ENCODE measurements at regions not wholly inside any gene's neighbourhood (a gene's known extent, or its start where the extent isn't known, plus 50 kb on each side); places are given as distances from the start of the nearest gene placed in this dataset.

GRCh38 chr17:74024871-74025531 is 178.5 kb upstream of the RPL38 start:
- Histone ChIP-seq H3K27me3 (ENCODE audit: low read depth, low read length) (peaks cover 7% of the 10 kb centered on the region; the same call in 1 of the 2 replicates), H3K27ac (ENCODE audit: low read length) (no peak overlapping the region), H3K4me2 (ENCODE audit: low read length) (no peak overlapping the region), H3K4me1 (ENCODE audit: low read length) (no peaks in the 10 kb centered on the region), H3K9me3 (ENCODE audit: insufficient read depth, low read length) (no peaks in the 10 kb centered on the region), H4K20me1 (ENCODE audit: insufficient read depth, low read length) (no peaks in the 10 kb centered on the region), H3K9ac (ENCODE audit: low read length) (no peak overlapping the region), H3K4me3 (ENCODE audit: low read length) (no peak overlapping the region), H3K79me2 (ENCODE audit: low read length) (no peaks in the 10 kb centered on the region), H3K36me3 (replicated peaks; ENCODE audit: low read depth, low read length) (no peaks in the 10 kb centered on the region), H2AFZ (ENCODE audit: low read depth, low read length) (no peak overlapping the region)
- TF ChIP-seq, protein P1, sequence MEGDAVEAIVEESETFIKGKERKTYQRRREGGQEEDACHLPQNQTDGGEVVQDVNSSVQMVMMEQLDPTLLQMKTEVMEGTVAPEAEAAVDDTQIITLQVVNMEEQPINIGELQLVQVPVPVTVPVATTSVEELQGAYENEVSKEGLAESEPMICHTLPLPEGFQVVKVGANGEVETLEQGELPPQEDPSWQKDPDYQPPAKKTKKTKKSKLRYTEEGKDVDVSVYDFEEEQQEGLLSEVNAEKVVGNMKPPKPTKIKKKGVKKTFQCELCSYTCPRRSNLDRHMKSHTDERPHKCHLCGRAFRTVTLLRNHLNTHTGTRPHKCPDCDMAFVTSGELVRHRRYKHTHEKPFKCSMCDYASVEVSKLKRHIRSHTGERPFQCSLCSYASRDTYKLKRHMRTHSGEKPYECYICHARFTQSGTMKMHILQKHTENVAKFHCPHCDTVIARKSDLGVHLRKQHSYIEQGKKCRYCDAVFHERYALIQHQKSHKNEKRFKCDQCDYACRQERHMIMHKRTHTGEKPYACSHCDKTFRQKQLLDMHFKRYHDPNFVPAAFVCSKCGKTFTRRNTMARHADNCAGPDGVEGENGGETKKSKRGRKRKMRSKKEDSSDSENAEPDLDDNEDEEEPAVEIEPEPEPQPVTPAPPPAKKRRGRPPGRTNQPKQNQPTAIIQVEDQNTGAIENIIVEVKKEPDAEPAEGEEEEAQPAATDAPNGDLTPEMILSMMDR (IDR thresholded peaks at IDR 0.05; ENCODE audit: low read depth, low read length), result no peak
- TF ChIP-seq EZH2phosphoT487 (IDR thresholded peaks at IDR 0.05; ENCODE audit: low read depth), result no peak

- H3K79me2 ChIP-seq (ENCODE audit: low read length), result no peaks in the 10 kb centered on the region
- no peaks in the 10 kb centered on the region for H4K20me1 ChIP-seq (ENCODE audit: insufficient read depth, low read length)
- H3K9ac ChIP-seq (ENCODE audit: low read length), result no peak overlapping the region
- no peaks in the 10 kb centered on the region for H3K9me3 ChIP-seq (ENCODE audit: insufficient read depth, low read length)
- H3K36me3 ChIP-seq (replicated peaks; ENCODE audit: low read depth, low read length), result no peaks in the 10 kb centered on the region
- no peak overlapping the region for H2AFZ ChIP-seq (ENCODE audit: low read depth, low read length)
- H3K4me3 ChIP-seq (ENCODE audit: low read length), result no peak overlapping the region
- H3K4me2 ChIP-seq (ENCODE audit: low read length), result no peak overlapping the region
- H3K27ac ChIP-seq (ENCODE audit: low read length), result no peak overlapping the region
- H3K27me3 ChIP-seq (ENCODE audit: low read depth, low read length), result peaks cover 9% of the 10 kb centered on the region; the same call in 1 of the 2 replicates
- TF ChIP-seq EZH2phosphoT487 (IDR thresholded peaks at IDR 0.05; ENCODE audit: low read depth), result no peak
- TF ChIP-seq, protein P1 (IDR thresholded peaks at IDR 0.05; ENCODE audit: low read depth, low read length), result no peak
- no peaks in the 10 kb centered on the region for H3K4me1 ChIP-seq (ENCODE audit: low read length)
These were observed 176.0 kb upstream of the RPL38 start for GRCh38 chr17:74027444-74027843.

- H3K9ac ChIP-seq (ENCODE audit: low read length), result no peak overlapping the region
- peaks cover 19% of the 10 kb centered on the region for H3K27me3 ChIP-seq (ENCODE audit: low read depth, low read length)
- no peak overlapping the region for H2AFZ ChIP-seq (ENCODE audit: low read depth, low read length)
- no peaks in the 10 kb centered on the region for H4K20me1 ChIP-seq (ENCODE audit: insufficient read depth, low read length)
- H3K79me2 ChIP-seq (ENCODE audit: low read length), result no peaks in the 10 kb centered on the region
- H3K4me3 ChIP-seq (ENCODE audit: low read length), result no peak overlapping the region
- H3K4me2 ChIP-seq (ENCODE audit: low read length), result no peak overlapping the region
- no peak overlapping the region for H3K27ac ChIP-seq (ENCODE audit: low read length)
- no peaks in the 10 kb centered on the region for H3K9me3 ChIP-seq (ENCODE audit: insufficient read depth, low read length)
- no peaks in the 10 kb centered on the region for H3K36me3 ChIP-seq (replicated peaks; ENCODE audit: low read depth, low read length)
- no peaks in the 10 kb centered on the region for H3K4me1 ChIP-seq (ENCODE audit: low read length)
- no peak for TF ChIP-seq EZH2phosphoT487 (IDR thresholded peaks at IDR 0.05; ENCODE audit: low read depth)
- TF ChIP-seq, protein P1 (IDR thresholded peaks at IDR 0.05; ENCODE audit: low read depth, low read length), result no peak
These were observed 174.9 kb upstream of the RPL38 start for GRCh38 chr17:74028354-74029116.

DNA sequence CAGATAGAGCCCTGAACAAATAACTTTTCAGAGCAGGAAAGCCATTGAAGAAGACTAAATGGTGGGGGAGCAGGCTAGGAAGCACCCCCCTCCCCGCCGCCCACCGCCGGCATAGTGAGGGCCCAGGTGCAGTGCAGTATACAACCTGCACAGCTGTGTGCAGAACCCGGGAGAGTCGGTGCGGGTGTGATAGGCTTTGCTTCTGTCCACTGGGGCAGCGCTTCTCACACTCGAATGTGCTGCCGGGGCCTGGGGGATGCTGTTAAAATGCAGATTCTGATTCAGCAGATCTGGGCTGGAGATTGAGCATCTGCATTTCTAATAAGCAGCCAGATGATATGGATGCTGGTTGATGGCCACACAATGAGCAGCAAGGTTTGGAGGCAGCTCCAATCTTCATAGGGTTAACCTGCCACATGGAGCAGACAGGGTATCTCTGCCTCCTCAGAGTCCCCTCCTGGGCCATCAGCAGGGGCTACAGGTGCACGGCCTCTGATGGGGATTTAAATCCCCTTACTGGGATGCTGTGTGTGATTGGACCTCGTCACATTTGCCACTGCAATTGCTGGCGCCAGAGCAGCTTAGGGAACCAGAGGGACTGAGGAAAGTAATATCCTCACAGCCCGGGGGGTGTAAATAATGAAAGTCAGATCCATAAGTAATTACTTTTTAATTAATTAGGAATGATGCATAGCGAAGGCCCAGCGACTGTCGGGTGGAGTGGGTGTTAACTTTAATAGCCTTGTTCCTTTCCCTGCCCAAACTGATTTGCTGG is 172.0 kb upstream of the RPL38 start:
- no peak overlapping the region for H3K27ac ChIP-seq (ENCODE audit: low read length)
- H2AFZ ChIP-seq (ENCODE audit: low read depth, low read length), result no peak overlapping the region
- H4K20me1 ChIP-seq (ENCODE audit: insufficient read depth, low read length), result no peaks in the 10 kb centered on the region
- no peak overlapping the region for H3K4me2 ChIP-seq (ENCODE audit: low read length)
- no peaks in the 10 kb centered on the region for H3K4me1 ChIP-seq (ENCODE audit: low read length)
- no peak overlapping the region for H3K9ac ChIP-seq (ENCODE audit: low read length)
- no peaks in the 10 kb centered on the region for H3K9me3 ChIP-seq (ENCODE audit: insufficient read depth, low read length)
- no peaks in the 10 kb centered on the region for H3K79me2 ChIP-seq (ENCODE audit: low read length)
- no peak overlapping the region for H3K4me3 ChIP-seq (ENCODE audit: low read length)
- H3K27me3 ChIP-seq (ENCODE audit: low read depth, low read length), result peaks cover 30% of the 10 kb centered on the region
- H3K36me3 ChIP-seq (replicated peaks; ENCODE audit: low read depth, low read length), result no peaks in the 10 kb centered on the region
- TF ChIP-seq EZH2phosphoT487 (IDR thresholded peaks at IDR 0.05; ENCODE audit: low read depth), result no peak
- TF ChIP-seq, protein P1 (IDR thresholded peaks at IDR 0.05; ENCODE audit: low read depth, low read length), result no peak

Measured in OCI-LY3 (cell line).